H9 (cell line): ENCODE measurements at regions not wholly inside any gene's neighbourhood (a gene's known extent, or its start where the extent isn't known, plus 50 kb on each side); places are given as distances from the start of the nearest gene placed in this dataset.
"Not testable (repeated sequence)": the region's sequence is repeated elsewhere in the genome, so short reads cannot be mapped to it uniquely, and the experiment has no call there.

Source experiments
- DNase-seq: peaks from one replicate; pipeline ENCODE4 v3.0.0-alpha.2; 2017
- H2AFZ ChIP-seq: one replicate; pipeline ENCODE4 v1.6.1; 2013; ENCODE audit warnings: mild to moderate bottlenecking, low read length, control low read depth, moderate library complexity
- H2AK5ac ChIP-seq: 2 replicates; pipeline ENCODE4 v1.6.1; 2013; ENCODE audit warnings: low read length, control low read depth, mixed read lengths; ENCODE audit not compliant: insufficient read length
- H2BK120ac ChIP-seq: one replicate; pipeline ENCODE4 v1.6.1; 2013; ENCODE audit warnings: low read depth, mild to moderate bottlenecking, low read length, control low read depth, inconsistent platforms; ENCODE audit not compliant: poor library complexity, severe bottlenecking
- H2BK12ac ChIP-seq: 2 replicates; pipeline ENCODE4 v1.6.1; 2013; ENCODE audit warnings: low read length, control low read depth, mixed read lengths, low read depth; ENCODE audit not compliant: insufficient read length
- H2BK15ac ChIP-seq: 2 replicates; pipeline ENCODE4 v1.6.1; 2013; ENCODE audit warnings: low read depth, low read length, control low read depth
- H2BK20ac ChIP-seq: one replicate; pipeline ENCODE4 v1.6.1; 2013; ENCODE audit warnings: low read depth, mild to moderate bottlenecking, low read length, control low read depth, inconsistent platforms; ENCODE audit not compliant: poor library complexity, severe bottlenecking
- H2BK5ac ChIP-seq: 2 replicates; pipeline ENCODE4 v1.6.1; 2013; ENCODE audit warnings: low read length, control low read depth, mixed read lengths; ENCODE audit not compliant: insufficient read length
- H3K14ac ChIP-seq: 2 replicates; pipeline ENCODE4 v1.6.1; 2013; ENCODE audit warnings: low read length, control low read depth; ENCODE audit not compliant: insufficient read depth
- H3K18ac ChIP-seq: 2 replicates; pipeline ENCODE4 v1.6.1; 2013; ENCODE audit warnings: low read depth, mild to moderate bottlenecking, mixed read lengths, low read length, control low read depth; ENCODE audit not compliant: insufficient read length
- H3K23ac ChIP-seq: 2 replicates; pipeline ENCODE4 v1.6.1; 2013; ENCODE audit warnings: low read length, control low read depth, mixed read lengths, low read depth; ENCODE audit not compliant: insufficient read length
- H3K23me2 ChIP-seq: 2 replicates; pipeline ENCODE4 v1.6.1; 2013; ENCODE audit warnings: low read depth, mild to moderate bottlenecking, mixed read lengths, low read length, control low read depth; ENCODE audit not compliant: insufficient read length, poor library complexity, severe bottlenecking
- H3K27ac ChIP-seq: 2 replicates; pipeline ENCODE4 v1.5.1; 2013; ENCODE audit warnings: low read length, control low read depth, mixed read lengths, low read depth; ENCODE audit not compliant: insufficient read length
- H3K27me3 ChIP-seq: 2 replicates; pipeline ENCODE4 v1.6.1; 2013; ENCODE audit warnings: low read length, control low read depth, inconsistent platforms; ENCODE audit not compliant: insufficient read depth
- H3K4ac ChIP-seq: 2 replicates; pipeline ENCODE4 v1.6.1; 2013; ENCODE audit warnings: low read depth, mild to moderate bottlenecking, control low read depth, inconsistent platforms, low read length, moderate library complexity
- H3K4me1 ChIP-seq: 2 replicates; pipeline ENCODE4 v1.6.1; 2013; ENCODE audit warnings: low read length, control low read depth, inconsistent platforms; ENCODE audit not compliant: insufficient read depth
- H3K4me2 ChIP-seq: 2 replicates; pipeline ENCODE4 v1.6.1; 2013; ENCODE audit warnings: low read length, control low read depth, mixed read lengths; ENCODE audit not compliant: insufficient read length, insufficient read depth
- H3K56ac ChIP-seq: 2 replicates; pipeline ENCODE4 v1.6.1; 2013; ENCODE audit warnings: low read depth, mild to moderate bottlenecking, mixed read lengths, low read length, control low read depth; ENCODE audit not compliant: insufficient read length
- H3K79me1 ChIP-seq: 2 replicates; pipeline ENCODE4 v1.6.1; 2013; ENCODE audit warnings: low read depth, mild to moderate bottlenecking, moderate library complexity, low read length, control low read depth, inconsistent platforms; ENCODE audit not compliant: insufficient read depth, poor library complexity, severe bottlenecking
- H3K79me2 ChIP-seq: 2 replicates; pipeline ENCODE4 v1.6.1; 2013; ENCODE audit warnings: low read length, control low read depth, inconsistent platforms; ENCODE audit not compliant: insufficient read depth
- H3K9ac ChIP-seq: 2 replicates; pipeline ENCODE4 v1.6.1; 2013; ENCODE audit warnings: low read length, control low read depth, mixed read lengths; ENCODE audit not compliant: insufficient read length; ENCODE audit errors: extremely low read depth
- H3K9me3 ChIP-seq: one replicate; pipeline ENCODE4 v1.6.1; 2013; ENCODE audit warnings: low read depth, low read length, inconsistent platforms; ENCODE audit not compliant: control insufficient read depth
- H3T11ph ChIP-seq: one replicate; pipeline ENCODE4 v1.6.1; 2013; ENCODE audit warnings: mild to moderate bottlenecking, low read length, control low read depth, inconsistent platforms
- H4K20me1 ChIP-seq: one replicate; pipeline ENCODE4 v1.6.1; 2013; ENCODE audit not compliant: control insufficient read depth, insufficient read length, insufficient read depth
- H4K5ac ChIP-seq: 2 replicates; pipeline ENCODE4 v1.6.1; 2013; ENCODE audit warnings: low read depth, mild to moderate bottlenecking, mixed read lengths, low read length, control low read depth; ENCODE audit not compliant: insufficient read length
- H4K8ac ChIP-seq: replicated peaks from 2 replicates; pipeline ENCODE4 v1.6.1; 2013; ENCODE audit warnings: low read length, control low read depth, mixed read lengths, low read depth; ENCODE audit not compliant: insufficient read length
- H4K91ac ChIP-seq: 2 replicates; pipeline ENCODE4 v1.6.1; 2013; ENCODE audit warnings: low read depth, mild to moderate bottlenecking, moderate library complexity, mixed read lengths, low read length, control low read depth; ENCODE audit not compliant: insufficient read length
- H3K27ac Mint-ChIP-seq, 3 experiments: 2 replicates in 2 of 3; 3 replicates in 1 of 3; pipeline ENCODE4 v1.8.0; 2020 to 2021; ENCODE audit warnings: mixed read lengths in 3 of 3, mild to moderate bottlenecking in 1 of 3, moderate library complexity in 1 of 3
- H3K27me3 Mint-ChIP-seq: 2 replicates; pipeline ENCODE4 v1.8.0; 2021; ENCODE audit warnings: low read depth, mild to moderate bottlenecking, moderate library complexity, mixed read lengths
- H3K36me3 Mint-ChIP-seq, 3 experiments: 2 replicates in 2 of 3; 3 replicates in 1 of 3; pipeline ENCODE4 v1.8.0; 2020 to 2021; ENCODE audit warnings: low read depth in 3 of 3, mixed read lengths in 3 of 3; ENCODE audit not compliant: insufficient read depth in 1 of 3
- H3K4me1 Mint-ChIP-seq, 2 experiments: 2 replicates each; pipeline ENCODE4 v1.8.0; 2020; ENCODE audit warnings: mixed read lengths in 2 of 2
- H3K4me3 Mint-ChIP-seq, 2 experiments: 2 replicates in 1 of 2; 3 replicates in 1 of 2; pipeline ENCODE4 v1.8.0; 2020 to 2021; ENCODE audit warnings: mild to moderate bottlenecking in 2 of 2, mixed read lengths in 2 of 2, moderate library complexity in 1 of 2
- H3K9me3 Mint-ChIP-seq, 2 experiments: 2 replicates in 1 of 2; 3 replicates in 1 of 2; pipeline ENCODE4 v1.8.0; 2020; ENCODE audit warnings: mild to moderate bottlenecking in 2 of 2, mixed read lengths in 2 of 2, moderate library complexity in 1 of 2
- WGBS: extraction: QIAGEN DNeasy Blood & Tissue Kit; methylation state at CpG from one replicate; pipeline ENCODE4 v1.1.7; 2013; ENCODE audit warnings: missing lambda C conversion rate, low lambda C conversion rate, mixed read lengths; ENCODE audit not compliant: insufficient read length; ENCODE audit errors: extremely low coverage; 5-methylcytosine and 5-hydroxymethylcytosine counted together

- H3K4me1 ChIP-seq, H2BK15ac ChIP-seq: not testable (repeated sequence)
These were observed 392.5 kb downstream of the CHL1 start for GRCh38 chr3:589066-589465.

GRCh38 chr3:597304-597703 lies 400.7 kb downstream of the CHL1 start:
- H3K79me2 ChIP-seq, H3K27ac Mint-ChIP-seq, H3K27ac ChIP-seq, H2BK120ac ChIP-seq, H3K9me3 ChIP-seq, H2BK15ac ChIP-seq, DNase-seq, H3K27me3 ChIP-seq, H2BK5ac ChIP-seq, H3K9ac ChIP-seq, H4K5ac ChIP-seq, H4K91ac ChIP-seq, H3K4me1 Mint-ChIP-seq, H3K4me3 Mint-ChIP-seq, H3K9me3 Mint-ChIP-seq, H3K23me2 ChIP-seq, H3K56ac ChIP-seq, H3K23ac ChIP-seq, H3K79me1 ChIP-seq, H3K4me2 ChIP-seq, H3K36me3 Mint-ChIP-seq, H3K4ac ChIP-seq, H2BK20ac ChIP-seq, H4K8ac ChIP-seq, H2AFZ ChIP-seq, H2BK12ac ChIP-seq, H2AK5ac ChIP-seq, H3T11ph ChIP-seq, H3K4me1 ChIP-seq, H3K14ac ChIP-seq, H4K20me1 ChIP-seq, H3K18ac ChIP-seq, H3K27me3 Mint-ChIP-seq: not testable (repeated sequence)
- WGBS = no CpG with 5 or more reads among the region's 2 CpGs

More at GRCh38 chr3:589066-589465, 392.5 kb downstream of the CHL1 start:
- not testable (repeated sequence) for H3K27ac ChIP-seq, H2AK5ac ChIP-seq, H3K4me3 Mint-ChIP-seq, H3K36me3 Mint-ChIP-seq, H3K27me3 Mint-ChIP-seq, H3K79me2 ChIP-seq, H3K9me3 Mint-ChIP-seq, H2AFZ ChIP-seq, H3T11ph ChIP-seq, H3K4me2 ChIP-seq, H2BK120ac ChIP-seq, H3K23ac ChIP-seq, H3K9ac ChIP-seq, H3K56ac ChIP-seq, H3K9me3 ChIP-seq, H3K79me1 ChIP-seq, H4K91ac ChIP-seq, H4K5ac ChIP-seq, H3K27ac Mint-ChIP-seq, H4K20me1 ChIP-seq, H3K18ac ChIP-seq, H2BK20ac ChIP-seq, H3K14ac ChIP-seq, H3K4me1 Mint-ChIP-seq, DNase-seq, H3K4ac ChIP-seq, H2BK12ac ChIP-seq, H3K27me3 ChIP-seq, H3K23me2 ChIP-seq, H4K8ac ChIP-seq, H2BK5ac ChIP-seq

- H3K36me3 Mint-ChIP-seq, H2BK5ac ChIP-seq, H3K27ac Mint-ChIP-seq, H2BK12ac ChIP-seq, H3K27me3 Mint-ChIP-seq, H4K91ac ChIP-seq, H3K4me1 ChIP-seq, H4K5ac ChIP-seq, H3K4me3 Mint-ChIP-seq, H3K79me2 ChIP-seq, DNase-seq, H2BK20ac ChIP-seq, H4K8ac ChIP-seq, H2AK5ac ChIP-seq, H3K9me3 ChIP-seq, H3K23me2 ChIP-seq, H3K4me2 ChIP-seq, H3K14ac ChIP-seq, H3K18ac ChIP-seq, H3K56ac ChIP-seq, H3K9ac ChIP-seq, H2AFZ ChIP-seq, H3K79me1 ChIP-seq, H2BK120ac ChIP-seq, H3K4ac ChIP-seq, H2BK15ac ChIP-seq, H3T11ph ChIP-seq, H3K27me3 ChIP-seq, H3K4me1 Mint-ChIP-seq, H3K23ac ChIP-seq, H3K27ac ChIP-seq, H3K9me3 Mint-ChIP-seq, H4K20me1 ChIP-seq: not testable (repeated sequence)
- WGBS = no CpG with 5 or more reads among the region's 1 CpG
These were observed 401.2 kb downstream of the CHL1 start for GRCh38 chr3:597746-598145.
